ENCODE measurements at regions not wholly inside any gene's neighbourhood (a gene's known extent, or its start where the extent isn't known, plus 50 kb on each side); places are given as distances from the start of the nearest gene placed in this dataset.

GRCh38 chr10:105785721-105786120, 1144.6 kb downstream of the SORCS3 start:
- DNase-seq (ENCODE audit: low read depth) = no peak
- no peak overlapping the region for H3K4me3 ChIP-seq (ENCODE audit: low read depth, low read length)
- no peak for TF ChIP-seq CTCF (conservative IDR thresholded peaks at IDR 0.05; ENCODE audit: low read depth, low read length)

DNA sequence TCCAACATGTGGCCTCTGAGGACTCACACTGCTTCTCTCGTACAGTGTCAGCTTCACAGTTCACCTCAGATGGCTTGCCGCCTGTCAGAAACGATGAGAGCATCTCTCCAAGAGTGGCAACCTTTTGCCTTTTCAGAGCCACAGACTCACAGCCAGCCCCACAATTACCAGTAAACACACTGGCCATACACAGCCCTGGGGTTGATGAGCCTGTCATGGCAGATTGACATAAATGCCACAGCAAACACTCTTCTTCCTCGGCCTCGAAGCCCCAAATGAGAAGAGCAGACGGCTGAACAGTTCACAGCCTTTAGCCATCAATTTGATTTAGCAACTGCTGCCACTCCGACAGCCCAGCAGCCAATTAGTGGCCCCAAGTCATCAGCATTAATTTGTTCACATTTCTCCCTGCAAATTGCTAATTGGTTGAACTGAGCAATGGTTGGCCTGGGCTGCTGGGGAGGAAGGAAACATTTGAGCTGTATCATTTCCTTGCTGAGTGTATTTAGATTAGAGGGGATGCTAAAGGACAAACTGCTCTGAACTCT, 1142.9 kb downstream of the SORCS3 start:
- TF ChIP-seq CTCF (conservative IDR thresholded peaks at IDR 0.05; ENCODE audit: low read depth, low read length) = no peak
- DNase-seq (ENCODE audit: low read depth) = no peak
- H3K4me3 ChIP-seq (ENCODE audit: low read depth, low read length) = no peak overlapping the region

DNA sequence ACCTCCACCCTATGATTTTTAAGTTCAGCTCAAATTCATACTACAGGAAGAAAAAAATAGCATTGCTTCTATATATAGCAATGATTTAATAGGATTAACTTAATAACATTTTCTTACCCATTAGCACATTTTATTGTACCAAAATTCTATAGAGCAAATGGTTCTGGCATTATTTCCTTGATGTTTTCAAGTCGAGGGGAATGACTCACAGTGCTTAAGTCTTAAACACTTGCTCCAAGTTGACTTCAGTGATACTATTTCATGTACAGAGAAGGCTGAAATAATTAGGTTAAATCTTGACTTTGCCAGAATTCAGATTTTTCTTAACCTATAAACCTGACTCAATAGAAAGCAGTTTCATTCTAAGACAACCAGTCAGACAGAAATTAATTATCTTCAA, 1133.8 kb downstream of the SORCS3 start:
- H3K4me3 ChIP-seq (ENCODE audit: low read depth, low read length) = no peak overlapping the region
- TF ChIP-seq CTCF (conservative IDR thresholded peaks at IDR 0.05; ENCODE audit: low read depth, low read length) = no peak
- no peak for DNase-seq (ENCODE audit: low read depth)

DNA sequence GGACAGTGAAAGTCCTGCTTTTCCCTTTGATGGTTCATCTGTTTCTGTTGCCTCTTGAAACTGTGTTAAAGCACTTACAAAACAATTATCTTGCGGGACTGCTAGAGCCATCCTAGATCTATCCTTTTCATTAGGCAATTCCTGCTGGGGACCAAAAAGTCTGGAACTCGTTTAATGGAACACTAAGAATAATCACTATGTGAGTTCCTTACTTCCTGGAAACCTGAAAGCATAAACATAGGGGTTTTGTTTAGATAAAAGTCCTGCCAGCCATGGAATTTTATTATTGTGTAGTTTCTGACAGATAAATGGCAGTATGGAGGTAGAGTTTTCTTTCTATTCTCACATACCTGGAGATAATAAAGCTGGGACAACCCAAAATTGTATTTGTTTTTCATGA, 1133.3 kb downstream of the SORCS3 start:
- DNase-seq (ENCODE audit: low read depth) = no peak
- H3K4me3 ChIP-seq (ENCODE audit: low read depth, low read length) = no peak overlapping the region
- no peak for TF ChIP-seq CTCF (conservative IDR thresholded peaks at IDR 0.05; ENCODE audit: low read depth, low read length)

DNA sequence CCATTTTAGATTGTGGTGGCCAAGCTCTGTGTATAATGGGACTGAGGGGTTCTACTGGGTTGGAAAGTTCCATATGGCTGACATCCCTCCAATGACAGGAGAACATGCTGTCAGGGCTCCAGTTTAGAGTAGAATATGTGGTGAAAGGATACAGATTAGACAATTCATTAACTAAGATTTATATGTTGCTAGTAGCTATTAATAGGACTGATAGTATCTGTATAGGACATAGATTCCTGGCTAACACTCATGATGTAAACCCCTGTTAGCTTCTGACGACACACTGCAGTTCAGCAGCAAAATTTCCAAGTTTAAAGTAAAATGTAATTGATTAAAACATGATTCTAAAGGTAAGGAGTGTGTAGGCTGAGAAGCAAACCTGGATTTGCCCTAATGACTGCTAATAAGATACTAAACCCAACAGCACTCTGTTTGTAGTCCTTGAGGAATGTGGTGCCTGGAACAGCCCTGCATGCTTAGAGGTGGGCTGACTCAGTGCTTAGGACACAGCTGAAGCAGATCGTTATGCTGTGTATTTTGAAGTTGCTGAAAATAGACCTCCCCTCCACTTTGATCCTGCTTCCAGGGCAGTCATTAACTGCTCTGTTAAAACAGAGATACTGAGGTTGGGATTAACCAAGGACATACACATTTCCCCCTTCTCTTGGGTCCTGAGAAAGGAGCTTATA, 1129.6 kb downstream of the SORCS3 start:
- DNase-seq (ENCODE audit: low read depth) = no peak
- TF ChIP-seq CTCF (conservative IDR thresholded peaks at IDR 0.05; ENCODE audit: low read depth, low read length) = no peak
- H3K4me3 ChIP-seq (ENCODE audit: low read depth, low read length) = no peak overlapping the region

DNA sequence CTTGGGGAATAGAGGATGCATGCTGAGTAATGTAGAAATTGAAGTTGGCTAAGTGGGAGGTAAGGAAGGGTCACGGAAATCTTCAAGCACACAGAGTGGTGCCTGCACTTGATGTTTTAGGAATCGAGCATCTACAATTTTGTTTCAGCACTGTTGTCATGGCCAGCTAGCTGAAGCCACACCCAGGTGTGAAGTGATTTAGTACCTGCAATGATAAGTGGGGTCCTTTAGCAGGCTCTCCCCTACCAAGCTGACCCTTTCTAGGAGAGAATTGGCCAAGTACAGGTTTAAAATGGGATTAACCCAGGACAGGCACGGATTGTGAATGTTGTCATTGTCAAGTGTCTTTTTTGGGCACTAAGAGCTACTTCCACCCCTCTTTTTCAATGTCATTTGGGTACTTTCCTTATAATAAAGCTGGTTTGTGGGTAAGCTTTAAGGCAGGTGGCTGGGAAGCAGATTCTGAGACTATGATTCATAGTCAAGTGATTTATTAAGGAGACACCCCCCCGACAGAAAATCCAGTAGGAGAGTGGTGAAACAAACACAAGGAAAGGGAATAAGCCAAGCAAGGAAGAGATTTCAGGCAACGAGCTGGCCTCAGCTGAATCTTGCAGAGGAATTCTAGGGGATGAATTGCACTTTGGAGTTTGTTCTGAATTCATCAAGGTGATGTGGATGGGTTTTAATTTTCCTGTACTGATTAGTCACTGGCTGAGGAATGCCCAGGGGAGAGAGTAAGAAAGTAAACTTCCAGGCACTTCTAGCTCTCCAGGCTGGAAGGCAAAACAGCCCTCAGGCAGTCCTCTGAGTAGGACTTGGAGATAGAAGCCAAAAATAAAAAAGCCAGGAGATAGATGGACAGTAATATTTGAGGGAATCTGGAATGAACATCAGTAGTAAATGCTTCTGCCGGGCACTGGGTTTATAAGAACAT, 1128.4 kb downstream of the SORCS3 start:
- TF ChIP-seq CTCF (conservative IDR thresholded peaks at IDR 0.05; ENCODE audit: low read depth, low read length) = no peak
- DNase-seq (ENCODE audit: low read depth) = no peak
- H3K4me3 ChIP-seq (ENCODE audit: low read depth, low read length) = no peak overlapping the region
